Activated B cell treated with CpG ODN at 0.5 μM for 24 hours (primary cell): ENCODE measurements at regions not wholly inside any gene's neighbourhood (a gene's known extent, or its start where the extent isn't known, plus 50 kb on each side); places are given as distances from the start of the nearest gene placed in this dataset.

Source experiments
- ATAC-seq: fragments of 200-7000 bp; cut with Tn5 transposase; one replicate; pipeline ENCODE4 v1.10.0; 2021; ENCODE audit warnings: low read depth, mild to moderate bottlenecking, moderate library complexity
- CTCF ChIA-PET: fragments of 350-600 bp; sonication (Branson Sonifier 250); formaldehyde crosslinking; loops from one replicate; lab custom pipeline; 2021; ENCODE audit warnings: antibody characterized with exemption; lab: Charles Lee
- POLR2A ChIA-PET: fragments of 350-600 bp; sonication (Branson Sonifier 250); formaldehyde crosslinking; loops from one replicate; lab custom pipeline; 2021; ENCODE audit warnings: antibody characterized with exemption; lab: Charles Lee
- DNase-seq: peaks from one replicate; pipeline ENCODE4 v3.0.0; 2022
- H3K27ac Mint-ChIP-seq: one replicate; pipeline ENCODE4 v1.8.0; 2020; ENCODE audit warnings: mixed read lengths
- H3K27me3 Mint-ChIP-seq: one replicate; pipeline ENCODE4 v1.8.0; 2021; ENCODE audit warnings: mixed read lengths
- H3K36me3 Mint-ChIP-seq: one replicate; pipeline ENCODE4 v1.8.0; 2021; ENCODE audit warnings: low read depth, mixed read lengths
- H3K4me1 Mint-ChIP-seq: one replicate; pipeline ENCODE4 v1.8.0; 2021; ENCODE audit warnings: mixed read lengths
- H3K4me3 Mint-ChIP-seq: one replicate; pipeline ENCODE4 v1.8.0; 2020; ENCODE audit warnings: mild to moderate bottlenecking, mixed read lengths
- H3K9me3 Mint-ChIP-seq: one replicate; pipeline ENCODE4 v1.8.0; 2020; ENCODE audit warnings: mixed read lengths
- intact Hi-C: fragments of 100-400 bp; cut with micrococcal nuclease; formaldehyde crosslinking; loops from one replicate; pipeline ENCODE4 v1.15.1; 2024
- TF ChIP-seq, protein P1 (sequence below): fragments of 200-600 bp; IDR thresholded peaks from one replicate; pipeline ENCODE4 v1.8.0; 2022; ENCODE audit warnings: antibody characterized with exemption, mild to moderate bottlenecking

DNA sequence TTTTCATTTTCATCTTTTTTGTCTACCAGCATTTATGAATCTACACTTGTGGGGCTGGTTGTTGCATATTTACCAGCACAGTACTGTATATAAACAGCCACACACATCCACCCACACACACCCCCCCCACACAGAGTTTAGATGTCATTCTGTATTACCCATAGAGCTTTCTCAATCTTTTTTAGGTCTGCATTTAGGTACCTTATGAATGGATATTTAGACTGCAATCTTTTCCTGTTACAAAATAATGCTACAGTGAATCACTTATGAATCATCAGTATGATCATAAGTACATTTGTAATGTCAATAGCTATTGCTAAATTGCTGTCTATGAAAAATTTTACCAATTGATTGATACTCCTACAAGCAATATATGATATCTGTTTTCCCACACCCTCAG, 67.3 kb upstream of the STK38L start:
- ChIA-PET CTCF (no interaction called here), POLR2A (no interaction called here)
- no peak overlapping the region for H3K27ac Mint-ChIP-seq
- peaks cover 18% of the 10 kb centered on the region for H3K4me1 Mint-ChIP-seq
- H3K36me3 Mint-ChIP-seq = no peaks in the 10 kb centered on the region
- intact Hi-C loops = no loop called here
- DNase-seq = no peak
- no peak overlapping the region for H3K4me3 Mint-ChIP-seq
- H3K27me3 Mint-ChIP-seq = no peaks in the 10 kb centered on the region
- TF ChIP-seq, protein P1, sequence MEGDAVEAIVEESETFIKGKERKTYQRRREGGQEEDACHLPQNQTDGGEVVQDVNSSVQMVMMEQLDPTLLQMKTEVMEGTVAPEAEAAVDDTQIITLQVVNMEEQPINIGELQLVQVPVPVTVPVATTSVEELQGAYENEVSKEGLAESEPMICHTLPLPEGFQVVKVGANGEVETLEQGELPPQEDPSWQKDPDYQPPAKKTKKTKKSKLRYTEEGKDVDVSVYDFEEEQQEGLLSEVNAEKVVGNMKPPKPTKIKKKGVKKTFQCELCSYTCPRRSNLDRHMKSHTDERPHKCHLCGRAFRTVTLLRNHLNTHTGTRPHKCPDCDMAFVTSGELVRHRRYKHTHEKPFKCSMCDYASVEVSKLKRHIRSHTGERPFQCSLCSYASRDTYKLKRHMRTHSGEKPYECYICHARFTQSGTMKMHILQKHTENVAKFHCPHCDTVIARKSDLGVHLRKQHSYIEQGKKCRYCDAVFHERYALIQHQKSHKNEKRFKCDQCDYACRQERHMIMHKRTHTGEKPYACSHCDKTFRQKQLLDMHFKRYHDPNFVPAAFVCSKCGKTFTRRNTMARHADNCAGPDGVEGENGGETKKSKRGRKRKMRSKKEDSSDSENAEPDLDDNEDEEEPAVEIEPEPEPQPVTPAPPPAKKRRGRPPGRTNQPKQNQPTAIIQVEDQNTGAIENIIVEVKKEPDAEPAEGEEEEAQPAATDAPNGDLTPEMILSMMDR = no peak
- no peak for ATAC-seq
- H3K9me3 Mint-ChIP-seq = peaks cover 5% of the 10 kb centered on the region

DNA sequence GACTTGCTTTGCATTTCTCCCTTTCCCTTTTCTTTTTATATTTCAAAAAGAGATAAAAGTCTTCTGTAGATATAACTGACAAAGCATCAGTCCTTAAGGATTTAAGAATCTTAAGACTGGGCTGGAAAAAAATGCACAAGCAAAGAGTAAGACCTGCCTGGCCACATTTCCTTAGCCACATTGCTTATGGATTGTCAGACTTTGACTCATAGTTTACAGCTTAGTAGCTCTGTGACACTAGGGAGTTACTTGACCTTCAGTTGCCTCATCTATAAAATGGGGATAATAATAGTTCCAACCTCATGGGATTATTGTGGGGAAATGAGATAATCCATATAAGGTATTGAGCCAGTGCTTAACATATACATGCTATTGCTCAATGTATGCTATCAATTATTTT, 66.4 kb upstream of the STK38L start:
- H3K4me1 Mint-ChIP-seq = peaks cover 18% of the 10 kb centered on the region
- ATAC-seq = no peak
- H3K27ac Mint-ChIP-seq = no peak overlapping the region
- H3K9me3 Mint-ChIP-seq = no peaks in the 10 kb centered on the region
- CTCF ChIA-PET = interaction anchor here (1.3 kb wide), 1 partner anchor 129 kb away, joined by 3 read pairs; no protein-coding TSS in a partner anchor
- no peaks in the 10 kb centered on the region for H3K27me3 Mint-ChIP-seq
- TF ChIP-seq, protein P1 = no peak
- POLR2A ChIA-PET = no interaction called here
- intact Hi-C loops = loop anchor here (1.0 to 2.0 kb wide), 2 partner anchors 13 to 43 kb away; no protein-coding TSS in a partner anchor
- DNase-seq = no peak
- H3K4me3 Mint-ChIP-seq = no peak overlapping the region
- no peaks in the 10 kb centered on the region for H3K36me3 Mint-ChIP-seq

DNA sequence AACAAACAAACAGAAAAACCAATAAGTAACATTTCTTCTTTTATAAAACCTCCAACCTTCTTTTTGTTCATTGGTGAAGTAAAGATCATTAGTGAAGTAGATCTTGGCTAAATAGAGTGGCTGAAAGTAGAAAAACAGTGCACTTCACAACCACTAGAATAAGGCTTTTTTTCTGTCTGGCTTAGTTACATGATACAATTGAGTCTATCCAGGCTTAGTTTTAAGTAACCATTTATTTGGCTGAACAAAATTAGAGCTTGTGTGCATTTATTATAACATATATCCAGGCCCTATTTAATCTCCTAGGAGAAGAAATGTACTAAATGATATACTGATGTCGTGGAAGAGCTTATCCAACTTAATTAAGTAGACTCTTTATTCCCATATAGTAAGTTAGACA, 65.8 kb upstream of the STK38L start:
- no peak overlapping the region for H3K27ac Mint-ChIP-seq
- ATAC-seq = no peak
- intact Hi-C loops = loop anchor here (1.0 to 2.0 kb wide), 2 partner anchors 14 to 43 kb away; no protein-coding TSS in a partner anchor
- no peak for DNase-seq
- H3K4me1 Mint-ChIP-seq = peaks cover 18% of the 10 kb centered on the region
- TF ChIP-seq, protein P1 = no peak
- H3K36me3 Mint-ChIP-seq = no peaks in the 10 kb centered on the region
- no peaks in the 10 kb centered on the region for H3K27me3 Mint-ChIP-seq
- H3K4me3 Mint-ChIP-seq = no peak overlapping the region
- ChIA-PET POLR2A (no interaction called here), CTCF (interaction anchor here (1.3 kb wide), 1 partner anchor 128 kb away, joined by 3 read pairs; no protein-coding TSS in a partner anchor)
- H3K9me3 Mint-ChIP-seq = no peaks in the 10 kb centered on the region

DNA sequence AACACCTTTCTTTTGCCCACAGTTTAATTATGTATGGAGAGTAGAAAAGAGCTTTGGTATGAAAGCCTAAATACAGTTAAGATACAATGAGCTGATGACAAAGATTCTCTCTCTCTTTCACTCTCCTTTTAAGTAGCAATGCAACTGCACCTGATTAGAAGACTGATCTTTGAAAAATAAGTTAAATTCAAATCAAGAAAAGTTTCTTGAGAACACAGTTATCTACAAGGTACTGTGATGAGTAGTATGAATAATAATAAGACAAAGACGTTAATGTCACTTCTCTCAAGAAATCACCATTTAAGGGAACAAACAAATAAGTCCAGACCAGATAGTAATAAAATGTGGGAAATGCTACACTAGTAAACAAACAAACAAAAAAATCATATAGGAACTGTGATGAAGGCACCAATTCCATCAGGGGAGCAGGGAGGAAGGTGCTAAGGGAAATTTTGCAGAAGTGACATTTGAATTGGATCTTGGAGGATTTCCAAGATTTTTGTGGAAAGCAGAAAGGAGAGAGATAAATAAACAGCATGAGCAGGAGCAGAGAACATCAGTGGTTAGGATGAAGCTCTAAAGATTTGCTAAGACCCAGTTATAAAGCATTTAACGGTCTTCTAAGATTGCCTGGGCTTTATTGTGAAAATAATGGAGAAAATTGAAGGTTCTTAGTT, 65.2 kb upstream of the STK38L start:
- ATAC-seq (no peak), DNase-seq (no peak)
- Mint-ChIP-seq H3K9me3 (no peaks in the 10 kb centered on the region), H3K27ac (peak overlapping the region; percentile 65), H3K36me3 (no peaks in the 10 kb centered on the region), H3K4me1 (peaks cover 18% of the 10 kb centered on the region), H3K4me3 (peak overlapping the region; percentile 46), H3K27me3 (no peaks in the 10 kb centered on the region)
- intact Hi-C loops = loop anchor here (1.0 to 2.0 kb wide), 2 partner anchors 15 to 42 kb away; no protein-coding TSS in a partner anchor
- ChIA-PET POLR2A (interaction anchor here (1.2 kb wide), 1 partner anchor 43 kb away, joined by 3 read pairs; no protein-coding TSS in a partner anchor), CTCF (interaction anchor here (1.0 to 1.3 kb wide), 3 partner anchors 65 to 128 kb away, joined by 3 read pairs; partner anchors contain the start of gene STK38L)
- TF ChIP-seq, protein P1 = no peak
